ENCODE measurements at regions not wholly inside any gene's neighbourhood (a gene's known extent, or its start where the extent isn't known, plus 50 kb on each side); places are given as distances from the start of the nearest gene placed in this dataset.

DNA sequence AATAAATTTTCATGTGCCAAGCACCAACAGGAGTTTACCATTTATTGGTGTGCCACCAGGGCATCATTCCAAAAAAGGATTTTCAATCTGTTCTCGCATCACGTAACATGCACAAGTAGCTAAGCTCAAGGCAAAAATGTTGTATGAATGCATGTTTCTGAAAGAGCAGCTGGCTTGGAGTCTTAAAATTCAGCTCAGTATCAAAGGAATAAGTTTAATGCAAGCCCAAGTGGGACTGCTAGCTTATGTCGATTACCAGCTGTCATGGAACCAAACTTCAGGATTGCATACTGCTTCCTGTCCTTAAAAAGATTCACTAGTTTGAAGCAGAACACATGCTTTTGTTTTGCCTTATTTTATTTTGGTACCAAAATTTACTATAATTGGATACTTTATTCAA lies 437.0 kb downstream of the FSCB start:
- Histone ChIP-seq H3K27me3 (ENCODE audit: low read length) (no peaks in the 10 kb centered on the region), H3K27ac (ENCODE audit: low read length) (no peak overlapping the region), H3K79me2 (ENCODE audit: low read length) (no peaks in the 10 kb centered on the region), H3K9me3 (ENCODE audit: low read length) (no peaks in the 10 kb centered on the region), H4K20me1 (ENCODE audit: low read length) (no peaks in the 10 kb centered on the region), H3K9ac (ENCODE audit: low read length) (no peak overlapping the region), H2AFZ (ENCODE audit: low read length) (no peak overlapping the region), H3K4me3 (ENCODE audit: low read length) (no peak overlapping the region), H3K4me1 (ENCODE audit: insufficient read depth, low read length) (no peaks in the 10 kb centered on the region), H3K9me2 (replicated peaks; ENCODE audit: low read length) (no peaks in the 10 kb centered on the region), H3K36me3 (ENCODE audit: low read depth, low read length) (no peaks in the 10 kb centered on the region), H3F3A (ENCODE audit: low read length, unreplicated experiment) (no peaks in the 10 kb centered on the region), H3K4me2 (ENCODE audit: low read length) (no peak overlapping the region)
- TF ChIP-seq EZH2phosphoT487 (IDR thresholded peaks at IDR 0.05; ENCODE audit: borderline replicate concordance, low read length) (no peak), EZH2 (IDR thresholded peaks at IDR 0.05; ENCODE audit: low read length, unreplicated experiment) (no peak)
- TF ChIP-seq, protein P1, sequence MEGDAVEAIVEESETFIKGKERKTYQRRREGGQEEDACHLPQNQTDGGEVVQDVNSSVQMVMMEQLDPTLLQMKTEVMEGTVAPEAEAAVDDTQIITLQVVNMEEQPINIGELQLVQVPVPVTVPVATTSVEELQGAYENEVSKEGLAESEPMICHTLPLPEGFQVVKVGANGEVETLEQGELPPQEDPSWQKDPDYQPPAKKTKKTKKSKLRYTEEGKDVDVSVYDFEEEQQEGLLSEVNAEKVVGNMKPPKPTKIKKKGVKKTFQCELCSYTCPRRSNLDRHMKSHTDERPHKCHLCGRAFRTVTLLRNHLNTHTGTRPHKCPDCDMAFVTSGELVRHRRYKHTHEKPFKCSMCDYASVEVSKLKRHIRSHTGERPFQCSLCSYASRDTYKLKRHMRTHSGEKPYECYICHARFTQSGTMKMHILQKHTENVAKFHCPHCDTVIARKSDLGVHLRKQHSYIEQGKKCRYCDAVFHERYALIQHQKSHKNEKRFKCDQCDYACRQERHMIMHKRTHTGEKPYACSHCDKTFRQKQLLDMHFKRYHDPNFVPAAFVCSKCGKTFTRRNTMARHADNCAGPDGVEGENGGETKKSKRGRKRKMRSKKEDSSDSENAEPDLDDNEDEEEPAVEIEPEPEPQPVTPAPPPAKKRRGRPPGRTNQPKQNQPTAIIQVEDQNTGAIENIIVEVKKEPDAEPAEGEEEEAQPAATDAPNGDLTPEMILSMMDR (conservative IDR thresholded peaks at IDR 0.05; ENCODE audit: low read depth, low read length), result no peak
- no TSS peak for BruUV-seq (replicated peaks)
- POLR2A ChIA-PET (ENCODE audit: unreplicated experiment), result no interaction called here
- CTCF ChIA-PET, result no interaction called here
- no peak for ATAC-seq
- no peak for DNase-seq
- intact Hi-C loops (cut with micrococcal nuclease), result no loop called here

DNA sequence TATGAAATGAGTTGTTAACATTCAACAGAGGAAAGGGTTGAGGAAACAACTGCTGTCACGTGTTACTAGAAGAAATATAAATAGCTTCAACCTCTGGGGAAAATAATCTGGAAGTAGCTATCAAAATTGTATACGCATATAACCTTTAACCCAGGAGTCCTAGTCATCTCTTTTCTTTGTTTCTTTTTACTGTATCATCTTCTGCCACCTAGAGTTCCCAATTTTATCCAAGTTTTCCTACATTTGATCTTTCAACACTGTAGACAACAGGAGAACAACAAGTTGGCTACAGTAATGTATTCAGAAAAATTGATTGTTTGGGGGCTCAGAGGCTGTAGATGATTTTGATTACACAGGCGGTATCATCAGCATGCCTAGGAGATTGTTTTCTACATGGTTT lies 453.7 kb downstream of the FSCB start:
- Histone ChIP-seq H3K9ac (ENCODE audit: low read length) (no peak overlapping the region), H2AFZ (ENCODE audit: low read length) (no peak overlapping the region), H3K4me2 (ENCODE audit: low read length) (no peak overlapping the region), H3K27ac (ENCODE audit: low read length) (no peak overlapping the region), H3K9me2 (replicated peaks; ENCODE audit: low read length) (no peaks in the 10 kb centered on the region), H3K79me2 (ENCODE audit: low read length) (no peaks in the 10 kb centered on the region), H3K36me3 (ENCODE audit: low read depth, low read length) (no peaks in the 10 kb centered on the region), H3K9me3 (ENCODE audit: low read length) (no peaks in the 10 kb centered on the region), H3K4me3 (ENCODE audit: low read length) (no peak overlapping the region), H3K4me1 (ENCODE audit: insufficient read depth, low read length) (no peaks in the 10 kb centered on the region), H3K27me3 (ENCODE audit: low read length) (no peaks in the 10 kb centered on the region), H4K20me1 (ENCODE audit: low read length) (no peaks in the 10 kb centered on the region), H3F3A (ENCODE audit: low read length, unreplicated experiment) (no peaks in the 10 kb centered on the region)
- TF ChIP-seq, protein P1 (conservative IDR thresholded peaks at IDR 0.05; ENCODE audit: low read depth, low read length), result no peak
- no peak for TF ChIP-seq EZH2phosphoT487 (IDR thresholded peaks at IDR 0.05; ENCODE audit: borderline replicate concordance, low read length)
- no peak for TF ChIP-seq EZH2 (IDR thresholded peaks at IDR 0.05; ENCODE audit: low read length, unreplicated experiment)
- ChIA-PET CTCF (interaction anchor here (0.5 kb wide), 1 partner anchor 150 kb away, joined by 3 read pairs; no protein-coding TSS in a partner anchor), POLR2A (ENCODE audit: unreplicated experiment) (no interaction called here)
- intact Hi-C loops (cut with micrococcal nuclease), result no loop called here
- ATAC-seq (no peak), DNase-seq (no peak)
- no TSS peak for BruUV-seq (replicated peaks)

DNA sequence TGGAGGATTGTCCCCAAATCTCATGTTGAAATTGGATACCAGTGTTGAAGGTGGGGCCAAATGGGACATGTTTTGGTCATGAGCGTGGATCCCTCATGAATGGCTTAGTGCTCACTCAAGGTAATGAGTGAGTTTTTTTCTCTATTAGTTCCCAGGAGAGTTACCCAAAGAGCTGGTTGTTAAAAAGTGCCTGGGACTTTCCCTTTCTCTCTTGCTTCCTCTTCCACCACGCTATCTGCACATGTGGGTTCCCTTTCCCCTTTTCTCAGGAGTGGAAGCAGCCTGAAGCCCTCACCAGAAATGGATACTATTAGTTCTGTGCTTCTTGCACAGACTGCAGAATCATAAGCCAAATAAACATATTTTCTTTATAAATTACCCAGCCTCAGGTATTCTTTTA lies 465.4 kb downstream of the FSCB start:
- no peaks in the 10 kb centered on the region for H3K9me2 ChIP-seq (replicated peaks; ENCODE audit: low read length)
- no peak overlapping the region for H3K27ac ChIP-seq (ENCODE audit: low read length)
- H3F3A ChIP-seq (ENCODE audit: low read length, unreplicated experiment), result no peaks in the 10 kb centered on the region
- no peak overlapping the region for H3K4me3 ChIP-seq (ENCODE audit: low read length)
- no TSS peak for BruUV-seq (replicated peaks)
- ATAC-seq (no peak), DNase-seq (no peak)
- H2AFZ ChIP-seq (ENCODE audit: low read length), result no peak overlapping the region
- TF ChIP-seq EZH2 (IDR thresholded peaks at IDR 0.05; ENCODE audit: low read length, unreplicated experiment) (no peak), EZH2phosphoT487 (IDR thresholded peaks at IDR 0.05; ENCODE audit: borderline replicate concordance, low read length) (no peak)
- TF ChIP-seq, protein P1 (conservative IDR thresholded peaks at IDR 0.05; ENCODE audit: low read depth, low read length), result no peak
- no peak overlapping the region for H3K9ac ChIP-seq (ENCODE audit: low read length)
- intact Hi-C loops (cut with micrococcal nuclease), result no loop called here
- H3K36me3 ChIP-seq (ENCODE audit: low read depth, low read length), result no peaks in the 10 kb centered on the region
- H3K27me3 ChIP-seq (ENCODE audit: low read length), result no peaks in the 10 kb centered on the region
- H4K20me1 ChIP-seq (ENCODE audit: low read length), result no peaks in the 10 kb centered on the region
- no peaks in the 10 kb centered on the region for H3K4me1 ChIP-seq (ENCODE audit: insufficient read depth, low read length)
- ChIA-PET POLR2A (ENCODE audit: unreplicated experiment) (no interaction called here), CTCF (no interaction called here)
- no peaks in the 10 kb centered on the region for H3K79me2 ChIP-seq (ENCODE audit: low read length)
- no peaks in the 10 kb centered on the region for H3K9me3 ChIP-seq (ENCODE audit: low read length)
- H3K4me2 ChIP-seq (ENCODE audit: low read length), result no peak overlapping the region

All from PC-3 (cell line).